ENCODE measurements at regions not wholly inside any gene's neighbourhood (a gene's known extent, or its start where the extent isn't known, plus 50 kb on each side); places are given as distances from the start of the nearest gene placed in this dataset.

- DNase-seq = no peak
Observed at GRCh38 chr2:13019781-13020180, 303.0 kb downstream of the TRIB2 start.

- no peak for DNase-seq
Observed at GRCh38 chr2:13020469-13020868, 303.7 kb downstream of the TRIB2 start.

GRCh38 chr2:13021470-13021957 is 304.8 kb downstream of the TRIB2 start:
- no peak for DNase-seq

- DNase-seq = no peak
Observed at GRCh38 chr2:13030606-13031005, 313.9 kb downstream of the TRIB2 start.

GRCh38 chr2:13034861-13035260 is 318.1 kb downstream of the TRIB2 start:
- DNase-seq = no peak

GRCh38 chr2:13035866-13036265 is 319.1 kb downstream of the TRIB2 start:
- DNase-seq = no peak

- no peak for DNase-seq
Observed at GRCh38 chr2:13040043-13040442, 323.3 kb downstream of the TRIB2 start.

GRCh38 chr2:13046557-13047165 is 329.9 kb downstream of the TRIB2 start:
- DNase-seq = no peak

GRCh38 chr2:13050764-13051163 is 334.0 kb downstream of the TRIB2 start:
- DNase-seq = no peak

- no peak for DNase-seq
Observed at GRCh38 chr2:13052547-13052946, 335.8 kb downstream of the TRIB2 start.

GRCh38 chr2:13056259-13056843 is 339.6 kb downstream of the TRIB2 start:
- no peak for DNase-seq

- DNase-seq = no peak
Observed at GRCh38 chr2:13057671-13058070, 340.9 kb downstream of the TRIB2 start.

- no peak for DNase-seq
Observed at GRCh38 chr2:13066676-13067075, 349.9 kb downstream of the TRIB2 start.

GRCh38 chr2:13067508-13067907 is 350.8 kb downstream of the TRIB2 start:
- DNase-seq = no peak

GRCh38 chr2:13089971-13090370 is 373.2 kb downstream of the TRIB2 start:
- DNase-seq = no peak

- no peak for DNase-seq
Observed at GRCh38 chr2:13091455-13091854, 374.7 kb downstream of the TRIB2 start.

- no peak for DNase-seq
Observed at GRCh38 chr2:13091861-13092378, 375.2 kb downstream of the TRIB2 start.

- no peak for DNase-seq
Observed at GRCh38 chr2:13093416-13093991, 376.8 kb downstream of the TRIB2 start.

GRCh38 chr2:13102397-13103063 is 385.8 kb downstream of the TRIB2 start:
- no peak for DNase-seq

GRCh38 chr2:13103151-13103550 is 386.4 kb downstream of the TRIB2 start:
- DNase-seq = no peak

GRCh38 chr2:13103778-13104493 is 387.2 kb downstream of the TRIB2 start:
- DNase-seq = no peak

GRCh38 chr2:13104723-13105122 is 388.0 kb downstream of the TRIB2 start:
- no peak for DNase-seq

- no peak for DNase-seq
Observed at GRCh38 chr2:13106302-13106701, 389.6 kb downstream of the TRIB2 start.
